Trophoblast cell (in vitro differentiated cells and primary cell): ENCODE measurements at regions not wholly inside any gene's neighbourhood (a gene's known extent, or its start where the extent isn't known, plus 50 kb on each side); places are given as distances from the start of the nearest gene placed in this dataset.
A peak's percentile ranks its signal among the peaks of the same experiment; 100 is the strongest.

Experiments
- DNase-seq, 2 donors: peaks; one replicate each; pipeline ENCODE4 v3.0.0-alpha.2; 2016
- H2AFZ ChIP-seq: 2 replicates; pipeline ENCODE4 v1.6.1; 2013; ENCODE audit warnings: low read length, moderate library complexity, mild to moderate bottlenecking; ENCODE audit not compliant: insufficient read depth, poor library complexity
- H2AK5ac ChIP-seq: 2 replicates; pipeline ENCODE4 v1.6.1; 2013; ENCODE audit warnings: mild to moderate bottlenecking, low read length
- H2BK120ac ChIP-seq: 2 replicates; pipeline ENCODE4 v1.6.1; 2013; ENCODE audit warnings: low read length, mild to moderate bottlenecking, moderate library complexity; ENCODE audit not compliant: insufficient read depth, poor library complexity
- H2BK12ac ChIP-seq: 2 replicates; pipeline ENCODE4 v1.6.1; 2013; ENCODE audit warnings: mild to moderate bottlenecking, low read length, moderate library complexity
- H2BK5ac ChIP-seq: 2 replicates; pipeline ENCODE4 v1.6.1; 2013; ENCODE audit warnings: low read length, low read depth, moderate library complexity, mild to moderate bottlenecking; ENCODE audit not compliant: poor library complexity
- H3K14ac ChIP-seq: 2 replicates; pipeline ENCODE4 v1.6.1; 2013; ENCODE audit warnings: mild to moderate bottlenecking, low read length
- H3K18ac ChIP-seq: 2 replicates; pipeline ENCODE4 v1.6.1; 2013; ENCODE audit warnings: mild to moderate bottlenecking, low read length
- H3K23ac ChIP-seq: 2 replicates; pipeline ENCODE4 v1.6.1; 2013; ENCODE audit warnings: low read length
- H3K27ac ChIP-seq: 2 replicates; pipeline ENCODE4 v1.5.1; 2013; ENCODE audit warnings: low read depth, mild to moderate bottlenecking, inconsistent platforms, low read length, moderate library complexity
- H3K27me3 ChIP-seq: 2 replicates; pipeline ENCODE4 v1.6.1; 2013; ENCODE audit warnings: inconsistent platforms, mild to moderate bottlenecking, low read length, moderate library complexity; ENCODE audit not compliant: insufficient read depth
- H3K36me3 ChIP-seq, 2 experiments: 1 replicate in 1 of 2; 2 replicates in 1 of 2; pipeline ENCODE4 v1.6.1; 2013; ENCODE audit warnings: low read length in 2 of 2, mild to moderate bottlenecking in 2 of 2, moderate library complexity in 1 of 2; ENCODE audit not compliant: insufficient read depth in 2 of 2, control insufficient read depth in 1 of 2
- H3K4ac ChIP-seq: 2 replicates; pipeline ENCODE4 v1.6.1; 2013; ENCODE audit warnings: low read depth, mild to moderate bottlenecking, low read length, moderate library complexity
- H3K4me1 ChIP-seq, 2 experiments: 1 replicate in 1 of 2; 2 replicates in 1 of 2; pipeline ENCODE4 v1.6.1; 2013; ENCODE audit warnings: low read length in 2 of 2, mild to moderate bottlenecking in 2 of 2, moderate library complexity in 1 of 2; ENCODE audit not compliant: insufficient read depth in 2 of 2, control insufficient read depth in 1 of 2
- H3K4me2 ChIP-seq: 2 replicates; pipeline ENCODE4 v1.6.1; 2013; ENCODE audit warnings: inconsistent platforms, mild to moderate bottlenecking, low read length, moderate library complexity
- H3K4me3 ChIP-seq: 2 replicates; pipeline ENCODE4 v1.5.1; 2013; ENCODE audit warnings: mild to moderate bottlenecking, low read depth, low read length, inconsistent platforms
- H3K79me1 ChIP-seq: one replicate; pipeline ENCODE4 v1.6.1; 2013; ENCODE audit warnings: low read length
- H3K79me2 ChIP-seq: 2 replicates; pipeline ENCODE4 v1.6.1; 2013; ENCODE audit warnings: low read length, mild to moderate bottlenecking; ENCODE audit not compliant: control insufficient read depth, insufficient read depth, poor library complexity
- H3K9ac ChIP-seq: 2 replicates; pipeline ENCODE4 v1.6.1; 2013; ENCODE audit warnings: mild to moderate bottlenecking, low read length
- H3K9me3 ChIP-seq: 2 replicates; pipeline ENCODE4 v1.6.1; 2013; ENCODE audit warnings: low read depth, mild to moderate bottlenecking, control low read depth, inconsistent platforms, low read length; ENCODE audit not compliant: insufficient read depth
- H4K12ac ChIP-seq: 2 replicates; pipeline ENCODE4 v1.6.1; 2013; ENCODE audit warnings: low read depth, mild to moderate bottlenecking, low read length, moderate library complexity
- H4K8ac ChIP-seq: 2 replicates; pipeline ENCODE4 v1.6.1; 2013; ENCODE audit warnings: low read depth, mild to moderate bottlenecking, low read length, moderate library complexity
- H4K91ac ChIP-seq: one replicate; pipeline ENCODE4 v1.6.1; 2013; ENCODE audit warnings: low read depth, mild to moderate bottlenecking, low read length, moderate library complexity
- WGBS: extraction: QIAGEN DNeasy Blood & Tissue Kit; methylation state at CpG from one replicate; pipeline ENCODE4 v1.1.7; 2013; ENCODE audit warnings: missing lambda C conversion rate; ENCODE audit not compliant: insufficient read length, insufficient coverage; ENCODE audit errors: extremely low coverage; 5-methylcytosine and 5-hydroxymethylcytosine counted together

DNA sequence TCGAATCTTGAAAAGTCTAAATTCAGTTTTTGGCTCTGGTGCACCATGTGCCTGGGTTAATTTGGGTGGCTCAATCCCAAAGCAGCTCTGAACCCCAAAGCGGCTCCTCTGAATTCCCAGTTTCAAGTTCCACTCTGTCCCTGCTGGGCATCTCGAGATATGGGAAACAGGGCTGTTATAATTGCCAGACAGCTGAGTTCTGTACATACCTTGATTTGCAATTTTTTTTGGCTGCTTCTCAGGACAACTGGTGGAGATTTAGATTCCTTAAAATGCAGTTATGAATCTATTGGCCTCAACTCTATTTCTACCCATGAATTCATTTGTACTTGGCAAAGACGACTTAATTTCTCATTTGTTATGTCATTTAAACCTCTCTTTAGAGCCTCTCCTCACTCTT is 808.5 kb downstream of the TLE4 start:
- Histone ChIP-seq H3K4me2 (no peak overlapping the region), H3K9ac (peak overlapping the region; percentile 38), H2AK5ac (no peak overlapping the region), H4K8ac (no peak overlapping the region), H3K27ac (no peak overlapping the region), H3K27me3 (no peaks in the 10 kb centered on the region), H3K23ac (no peak overlapping the region), H3K4me3 (no peak overlapping the region), H3K79me1 (no peaks in the 10 kb centered on the region), H3K79me2 (no peaks in the 10 kb centered on the region), H2BK12ac (no peak overlapping the region), H4K12ac (no peak overlapping the region), H2BK120ac (no peak overlapping the region), H3K36me3 (no peaks in the 10 kb centered on the region), H3K4me1 (peaks cover 0 to 2% of the 10 kb centered on the region in 2 experiments), H2AFZ (no peak overlapping the region), H4K91ac (no peak overlapping the region), H3K18ac (no peak overlapping the region), H3K4ac (no peak overlapping the region), H3K9me3 (no peaks in the 10 kb centered on the region), H2BK5ac (no peak overlapping the region), H3K14ac (no peak overlapping the region)
- WGBS: no CpG with 5 or more reads among the region's 4 CpGs
- DNase-seq: no peak

- no peak overlapping the region for H2BK12ac ChIP-seq
- no peak overlapping the region for H2BK120ac ChIP-seq
- H3K79me1 ChIP-seq: no peaks in the 10 kb centered on the region
Measured at GRCh38 chr9:80378669-80379293, 807.0 kb downstream of the TLE4 start.

DNA sequence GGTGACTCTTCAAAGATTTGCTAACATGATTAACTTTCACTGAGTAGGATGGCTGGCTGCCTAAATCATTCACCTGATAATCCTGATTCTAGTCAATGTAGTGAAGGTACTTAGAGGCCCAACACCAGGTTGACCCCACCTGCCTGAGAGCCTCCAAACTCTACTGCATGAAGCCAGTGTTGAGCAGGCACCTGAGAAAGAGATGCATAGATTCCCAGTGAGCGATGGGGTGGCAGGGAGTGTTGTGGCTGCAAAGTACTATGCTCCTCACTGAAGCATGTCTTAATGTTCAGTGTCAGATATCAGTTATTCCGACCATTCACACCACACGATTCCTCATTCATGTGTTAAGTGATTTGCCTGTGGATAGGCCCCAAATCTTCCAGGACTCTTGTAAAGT is 804.4 kb downstream of the TLE4 start:
- Histone ChIP-seq H3K27me3 (no peaks in the 10 kb centered on the region), H3K36me3 (no peaks in the 10 kb centered on the region), H3K4me2 (no peak overlapping the region), H3K9ac (no peak overlapping the region), H3K4me3 (no peak overlapping the region), H3K23ac (no peak overlapping the region), H4K8ac (no peak overlapping the region), H2AK5ac (no peak overlapping the region), H3K4me1 (peaks cover 0 to 2% of the 10 kb centered on the region in 2 experiments), H3K4ac (no peak overlapping the region), H3K79me1 (no peaks in the 10 kb centered on the region), H3K79me2 (no peaks in the 10 kb centered on the region), H2BK120ac (no peak overlapping the region), H2AFZ (no peak overlapping the region), H2BK12ac (no peak overlapping the region), H3K9me3 (no peaks in the 10 kb centered on the region), H3K18ac (no peak overlapping the region), H4K12ac (no peak overlapping the region), H3K14ac (no peak overlapping the region), H4K91ac (no peak overlapping the region), H2BK5ac (no peak overlapping the region), H3K27ac (no peak overlapping the region)
- DNase-seq: no peak
- no CpG with 5 or more reads among the region's 3 CpGs for WGBS

More at GRCh38 chr9:80378669-80379293, 807.0 kb downstream of the TLE4 start:
- no peaks in the 10 kb centered on the region for H3K27me3 ChIP-seq
- DNase-seq: peak; percentile 30 to 87
- H3K4me3 ChIP-seq: no peak overlapping the region
- H3K27ac ChIP-seq: no peak overlapping the region
- no peak overlapping the region for H2BK5ac ChIP-seq
- no peaks in the 10 kb centered on the region for H3K9me3 ChIP-seq
- no peak overlapping the region for H2AFZ ChIP-seq
- H3K4me1 ChIP-seq: peaks cover 0 to 2% of the 10 kb centered on the region in 2 experiments
- H4K12ac ChIP-seq: no peak overlapping the region
- no peak overlapping the region for H4K91ac ChIP-seq
- no CpG with 5 or more reads among the region's 5 CpGs for WGBS
- H3K79me2 ChIP-seq: no peaks in the 10 kb centered on the region
- no peaks in the 10 kb centered on the region for H3K36me3 ChIP-seq
- H3K18ac ChIP-seq: no peak overlapping the region
- no peak overlapping the region for H4K8ac ChIP-seq
- no peak overlapping the region for H3K4me2 ChIP-seq
- H3K14ac ChIP-seq: no peak overlapping the region
- H3K23ac ChIP-seq: no peak overlapping the region
- no peak overlapping the region for H2AK5ac ChIP-seq
- H3K9ac ChIP-seq: no peak overlapping the region
- H3K4ac ChIP-seq: no peak overlapping the region

- no peaks in the 10 kb centered on the region for H3K9me3 ChIP-seq
Measured at GRCh38 chr9:80375477-80375876, 803.7 kb downstream of the TLE4 start.

More at GRCh38 chr9:80375477-80375876, 803.7 kb downstream of the TLE4 start:
- no peaks in the 10 kb centered on the region for H3K36me3 ChIP-seq
- DNase-seq: no peak
- H3K79me2 ChIP-seq: no peaks in the 10 kb centered on the region
- no peak overlapping the region for H3K14ac ChIP-seq
- H3K4me1 ChIP-seq: peaks cover 0 to 2% of the 10 kb centered on the region in 2 experiments
- H3K4me2 ChIP-seq: no peak overlapping the region
- no peak overlapping the region for H4K8ac ChIP-seq
- H3K27me3 ChIP-seq: no peaks in the 10 kb centered on the region
- H2BK5ac ChIP-seq: no peak overlapping the region
- no peak overlapping the region for H2BK12ac ChIP-seq
- no peak overlapping the region for H4K91ac ChIP-seq
- no peaks in the 10 kb centered on the region for H3K79me1 ChIP-seq
- no peak overlapping the region for H3K23ac ChIP-seq
- no peak overlapping the region for H2AK5ac ChIP-seq
- H3K4ac ChIP-seq: no peak overlapping the region
- H2BK120ac ChIP-seq: no peak overlapping the region
- no peak overlapping the region for H4K12ac ChIP-seq
- H2AFZ ChIP-seq: no peak overlapping the region
- H3K9ac ChIP-seq: no peak overlapping the region
- no peak overlapping the region for H3K18ac ChIP-seq
- WGBS: no CpG with 5 or more reads among the region's 1 CpG
- H3K4me3 ChIP-seq: no peak overlapping the region
- H3K27ac ChIP-seq: no peak overlapping the region
